B cell (primary cell): ENCODE measurements at regions not wholly inside any gene's neighbourhood (a gene's known extent, or its start where the extent isn't known, plus 50 kb on each side); places are given as distances from the start of the nearest gene placed in this dataset.

Source experiments
- ATAC-seq: fragments of 200-7000 bp; cut with Tn5 transposase; one replicate; pipeline ENCODE4 v1.10.0; 2021; ENCODE audit warnings: low read depth, mild to moderate bottlenecking, moderate number of reproducible peaks, moderate library complexity
- CTCF ChIA-PET: fragments of 350-600 bp; sonication (Branson Sonifier 250); formaldehyde crosslinking; loops from one replicate; lab custom pipeline; 2021; ENCODE audit warnings: antibody characterized with exemption, inconsistent platforms; lab: Charles Lee
- POLR2A ChIA-PET: fragments of 350-600 bp; sonication (Branson Sonifier 250); formaldehyde crosslinking; loops from one replicate; lab custom pipeline; 2021; ENCODE audit warnings: antibody characterized with exemption; lab: Charles Lee
- DNase-seq: peaks from one replicate; pipeline ENCODE4 v3.0.0; 2013
- H2AFZ ChIP-seq: 2 replicates; pipeline ENCODE4 v1.6.1; 2012; ENCODE audit warnings: mild to moderate bottlenecking, low read depth, low read length; ENCODE audit not compliant: insufficient read depth, poor library complexity, severe bottlenecking
- H3K27ac ChIP-seq, 2 donors: 1 replicate in 1 of 2; 2 replicates in 1 of 2; pipeline ENCODE4 v1.5.1; 2012 to 2013; ENCODE audit warnings: low read length in 2 of 2, mild to moderate bottlenecking in 2 of 2, moderate library complexity in 1 of 2
- H3K27me3 ChIP-seq, 4 experiments: fragments of 200-600 bp in 1 of 4; sonication (generic) in 1 of 4; replicated peaks in 1 of 4; 1 replicate in 2 of 4; 2 replicates in 2 of 4; pipeline versions ENCODE4 v1.6.1 to v1.7.0; 2013 to 2016; ENCODE audit warnings: low read length in 3 of 4, mild to moderate bottlenecking in 2 of 4, mixed read lengths in 1 of 4, moderate library complexity in 1 of 4; ENCODE audit not compliant: insufficient read depth in 4 of 4, control insufficient read depth in 3 of 4; ENCODE audit errors: control extremely low read depth in 1 of 4
- H3K36me3 ChIP-seq, 2 experiments: replicated peaks in 1 of 2; 1 replicate in 1 of 2; 2 replicates in 1 of 2; pipeline versions ENCODE4 v1.6.1 to v1.7.1; 2013; ENCODE audit warnings: low read length in 1 of 2; ENCODE audit not compliant: insufficient read depth in 2 of 2, control insufficient read depth in 1 of 2; ENCODE audit errors: control extremely low read depth in 1 of 2, extremely low read depth in 1 of 2
- H3K4me1 ChIP-seq, 2 donors: fragments of 200-600 bp in 1 of 2; sonication (generic) in 1 of 2; 1 replicate in 1 of 2; 2 replicates in 1 of 2; pipeline versions ENCODE4 v1.5.1 to v1.6.1; 2013 to 2017; ENCODE audit warnings: low read length in 2 of 2; ENCODE audit not compliant: control insufficient read depth in 2 of 2, insufficient read depth in 2 of 2
- H3K4me2 ChIP-seq: replicated peaks from 2 replicates; pipeline ENCODE3; 2012; ENCODE audit warnings: mild to moderate bottlenecking, low read depth, low read length; ENCODE audit not compliant: poor library complexity, severe bottlenecking
- H3K4me3 ChIP-seq, 5 experiments: fragments of 200-600 bp in 1 of 5; sonication (generic) in 1 of 5; 1 replicate in 3 of 5; 2 replicates in 2 of 5; pipeline versions ENCODE4 v1.5.1 to v1.7.0; 2011 to 2016; ENCODE audit warnings: low read length in 4 of 5, mild to moderate bottlenecking in 4 of 5, low read depth in 2 of 5, control low read depth in 1 of 5, moderate library complexity in 1 of 5; ENCODE audit not compliant: insufficient read depth in 1 of 5; ENCODE audit errors: control extremely low read depth in 1 of 5, extremely low read depth in 1 of 5
- H3K79me2 ChIP-seq: fragments of 200-600 bp; sonication (generic); one replicate; pipeline ENCODE4 v1.6.0; 2016; ENCODE audit warnings: low read length; ENCODE audit not compliant: control insufficient read depth, insufficient read depth
- H3K9ac ChIP-seq: fragments of 200-600 bp; sonication (generic); 2 replicates; pipeline ENCODE4 v1.6.1; 2017; ENCODE audit warnings: mild to moderate bottlenecking, low read length, moderate library complexity
- H3K9me3 ChIP-seq, 3 donors: one replicate each; pipeline versions ENCODE4 v1.6.1 to v1.7.1; 2013; ENCODE audit warnings: low read length in 2 of 3; ENCODE audit not compliant: control insufficient read depth in 2 of 3, insufficient read depth in 1 of 3; ENCODE audit errors: control extremely low read depth in 1 of 3
- H4K20me1 ChIP-seq: 2 replicates; pipeline ENCODE4 v1.6.0; 2012; ENCODE audit warnings: mild to moderate bottlenecking, low read length; ENCODE audit not compliant: insufficient read depth, control insufficient read depth, poor library complexity, severe bottlenecking
- H3K27ac Mint-ChIP-seq: one replicate; pipeline ENCODE4 v1.8.0; 2021; ENCODE audit warnings: mixed read lengths
- H3K27me3 Mint-ChIP-seq: one replicate; pipeline ENCODE4 v1.8.0; 2021; ENCODE audit warnings: mixed read lengths
- H3K4me1 Mint-ChIP-seq: one replicate; pipeline ENCODE4 v1.8.0; 2021; ENCODE audit warnings: mixed read lengths
- H3K4me3 Mint-ChIP-seq: one replicate; pipeline ENCODE4 v1.8.0; 2021; ENCODE audit warnings: mixed read lengths
- H3K9me3 Mint-ChIP-seq: one replicate; pipeline ENCODE4 v1.8.0; 2022; ENCODE audit warnings: mixed read lengths; ENCODE audit not compliant: insufficient read depth
- EZH2 ChIP-seq: IDR thresholded peaks from 2 replicates; pipeline ENCODE4 v1.6.1; 2012; ENCODE audit warnings: borderline replicate concordance, low read depth, mild to moderate bottlenecking, moderate library complexity, low read length; ENCODE audit not compliant: insufficient read depth, poor library complexity, severe bottlenecking
- WGBS: methylation state at CpG from one replicate; pipeline ENCODE4 v1.1.5; 2013; ENCODE audit warnings: missing lambda C conversion rate; ENCODE audit not compliant: insufficient coverage; 5-methylcytosine and 5-hydroxymethylcytosine counted together
- intact Hi-C: fragments of 100-400 bp; cut with micrococcal nuclease; formaldehyde crosslinking; loops from one replicate; pipeline ENCODE4 v1.10.0; 2022
- TF ChIP-seq, protein P1 (sequence below): fragments of 200-600 bp; IDR thresholded peaks from one replicate; pipeline ENCODE4 v1.8.0; 2022; ENCODE audit warnings: antibody characterized with exemption, mild to moderate bottlenecking

DNA sequence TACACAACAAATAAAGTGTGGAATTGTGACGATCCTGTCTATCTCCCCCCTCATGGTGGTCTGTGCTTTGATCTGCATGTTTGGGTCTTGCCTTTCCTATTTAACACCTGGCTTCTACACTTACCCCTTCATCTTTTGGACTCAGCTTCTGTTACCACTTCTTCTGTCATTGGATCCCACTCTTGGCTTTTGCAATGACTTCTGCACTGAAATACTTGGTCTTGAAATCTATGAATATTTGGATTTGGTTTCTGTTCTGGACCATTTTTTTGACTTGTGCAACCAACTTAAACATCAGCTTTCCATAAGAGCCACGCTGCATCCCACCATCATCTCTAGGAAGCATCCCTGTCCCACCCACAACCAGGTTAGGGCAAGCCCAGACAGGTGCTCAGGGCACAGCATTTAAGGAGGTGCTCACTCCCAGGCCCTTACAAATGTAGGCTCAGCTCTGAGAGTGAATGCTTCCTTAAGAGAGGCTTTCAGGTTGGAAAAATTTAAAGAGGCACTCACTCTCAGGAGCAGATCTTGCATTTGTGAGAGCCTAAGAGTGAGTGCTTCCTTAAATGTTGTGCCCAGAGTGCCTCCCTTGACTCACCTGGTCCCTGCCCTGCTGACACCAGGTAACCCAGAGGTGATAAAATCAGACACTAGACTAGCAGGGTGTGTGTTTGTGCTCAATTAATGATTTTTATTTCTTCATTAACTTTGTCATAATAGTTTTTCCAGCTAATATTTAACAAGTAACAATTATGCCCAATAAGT lies 124.5 kb upstream of the SH3BP4 start:
- Mint-ChIP-seq H3K27me3 (peaks cover 5% of the 10 kb centered on the region), H3K27ac (no peak overlapping the region), H3K4me3 (no peak overlapping the region), H3K4me1 (no peaks in the 10 kb centered on the region), H3K9me3 (no peaks in the 10 kb centered on the region)
- Histone ChIP-seq H3K4me1 (no peaks in the 10 kb centered on the region), H3K79me2 (no peaks in the 10 kb centered on the region), H3K27ac (no peak overlapping the region), H3K4me3 (no peak overlapping the region), H4K20me1 (no peaks in the 10 kb centered on the region), H2AFZ (no peak overlapping the region), H3K4me2 (no peak overlapping the region), H3K36me3 (no peaks in the 10 kb centered on the region), H3K9ac (no peak overlapping the region), H3K9me3 (no peaks in the 10 kb centered on the region), H3K27me3 (no peaks in the 10 kb centered on the region)
- ChIA-PET CTCF (no interaction called here), POLR2A (no interaction called here)
- intact Hi-C loops: no loop called here
- ATAC-seq: no peak
- WGBS: no CpG with 5 or more reads among the region's 2 CpGs
- DNase-seq: no peak
- TF ChIP-seq EZH2: no peak
- TF ChIP-seq, protein P1, sequence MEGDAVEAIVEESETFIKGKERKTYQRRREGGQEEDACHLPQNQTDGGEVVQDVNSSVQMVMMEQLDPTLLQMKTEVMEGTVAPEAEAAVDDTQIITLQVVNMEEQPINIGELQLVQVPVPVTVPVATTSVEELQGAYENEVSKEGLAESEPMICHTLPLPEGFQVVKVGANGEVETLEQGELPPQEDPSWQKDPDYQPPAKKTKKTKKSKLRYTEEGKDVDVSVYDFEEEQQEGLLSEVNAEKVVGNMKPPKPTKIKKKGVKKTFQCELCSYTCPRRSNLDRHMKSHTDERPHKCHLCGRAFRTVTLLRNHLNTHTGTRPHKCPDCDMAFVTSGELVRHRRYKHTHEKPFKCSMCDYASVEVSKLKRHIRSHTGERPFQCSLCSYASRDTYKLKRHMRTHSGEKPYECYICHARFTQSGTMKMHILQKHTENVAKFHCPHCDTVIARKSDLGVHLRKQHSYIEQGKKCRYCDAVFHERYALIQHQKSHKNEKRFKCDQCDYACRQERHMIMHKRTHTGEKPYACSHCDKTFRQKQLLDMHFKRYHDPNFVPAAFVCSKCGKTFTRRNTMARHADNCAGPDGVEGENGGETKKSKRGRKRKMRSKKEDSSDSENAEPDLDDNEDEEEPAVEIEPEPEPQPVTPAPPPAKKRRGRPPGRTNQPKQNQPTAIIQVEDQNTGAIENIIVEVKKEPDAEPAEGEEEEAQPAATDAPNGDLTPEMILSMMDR: no peak

DNA sequence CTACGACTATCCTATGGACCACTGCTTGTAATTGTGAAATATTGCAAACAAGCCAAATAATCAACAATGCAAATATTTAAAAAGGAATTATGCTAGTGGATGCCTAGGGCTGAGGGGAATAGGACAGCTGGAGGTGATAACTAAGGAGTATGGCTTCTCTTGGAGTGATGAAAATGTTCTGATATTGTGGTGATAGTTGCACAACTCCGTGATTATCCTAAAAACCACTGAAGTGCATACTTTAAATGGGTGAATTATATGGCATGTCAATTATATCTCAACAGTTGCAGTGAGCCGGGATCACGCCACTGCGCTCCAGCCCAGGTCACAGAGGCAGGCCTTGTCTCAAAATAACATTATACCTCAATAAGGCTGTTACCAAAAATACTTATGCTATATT lies 125.1 kb upstream of the SH3BP4 start:
- no peaks in the 10 kb centered on the region for H3K9me3 Mint-ChIP-seq
- no peaks in the 10 kb centered on the region for H3K36me3 ChIP-seq
- TF ChIP-seq EZH2: no peak
- TF ChIP-seq, protein P1: no peak
- no peak overlapping the region for H2AFZ ChIP-seq
- H4K20me1 ChIP-seq: no peaks in the 10 kb centered on the region
- POLR2A ChIA-PET: no interaction called here
- no peaks in the 10 kb centered on the region for H3K27me3 ChIP-seq
- H3K4me1 ChIP-seq: no peaks in the 10 kb centered on the region
- no peaks in the 10 kb centered on the region for H3K4me1 Mint-ChIP-seq
- peaks cover 5% of the 10 kb centered on the region for H3K27me3 Mint-ChIP-seq
- no peak overlapping the region for H3K27ac ChIP-seq
- CTCF ChIA-PET: no interaction called here
- no peak overlapping the region for H3K4me3 Mint-ChIP-seq
- intact Hi-C loops: no loop called here
- DNase-seq: no peak
- no peaks in the 10 kb centered on the region for H3K79me2 ChIP-seq
- H3K4me2 ChIP-seq: no peak overlapping the region
- no peak for ATAC-seq
- H3K4me3 ChIP-seq: no peak overlapping the region
- no CpG with 5 or more reads among the region's 5 CpGs for WGBS
- no peak overlapping the region for H3K9ac ChIP-seq
- no peak overlapping the region for H3K27ac Mint-ChIP-seq
- H3K9me3 ChIP-seq: no peaks in the 10 kb centered on the region
